HepG2 (cell line): ENCODE measurements at regions not wholly inside any gene's neighbourhood (a gene's known extent, or its start where the extent isn't known, plus 50 kb on each side); places are given as distances from the start of the nearest gene placed in this dataset.

ENCODE experiments used
- ATAC-seq: fragments of 200-7000 bp; cut with Tn5 transposase; 3 replicates; pipeline ENCODE4 v1.9.1; 2020; ENCODE audit warnings: mild to moderate bottlenecking, moderate library complexity
- BruUV-seq: library from RNA; stranded (reverse); fragments of 400-500 nt; replicated peaks from 2 replicates; lab custom pipeline; 2021; lab: Mats Ljungman, UMichigan
- CTCF ChIA-PET: fragments of 300-600 bp; formaldehyde crosslinking; extraction: SDS; loops from one replicate; lab custom pipeline; 2021; ENCODE audit warnings: low total read pairs, inconsistent platforms, low intra/inter-chr PET ratio; lab: Yijun Ruan, JAX
- POLR2A ChIA-PET: fragments of 350-600 bp; sonication (Branson Sonifier 250); formaldehyde crosslinking; loops from one replicate; lab custom pipeline; 2020; ENCODE audit warnings: antibody characterized with exemption, inconsistent platforms; lab: Yijun Ruan, JAX
- DNase-seq: peaks from one replicate; pipeline ENCODE4 v3.0.0-alpha.2; 2015; ENCODE audit warnings: low spot score
- FAIRE-seq: peaks from 3 replicates; lab custom pipeline; 2011; peaks lifted over from hg19 to GRCh38; lab: Jason Lieb, UNC
- H2AFZ ChIP-seq: one replicate; pipeline ENCODE4 v1.6.1; 2011; ENCODE audit warnings: low read length, inconsistent platforms
- H3K27ac ChIP-seq: fragments of 300-600 bp; 3 replicates; pipeline ENCODE4 v1.8.0; 2011; ENCODE audit warnings: mixed run types, mild to moderate bottlenecking, mixed read lengths, low read length, inconsistent platforms; ENCODE audit not compliant: insufficient read depth; ENCODE audit errors: extremely low read length
- H3K27me3 ChIP-seq, 2 experiments: fragments of 200-600 bp in 1 of 2; 2 replicates in 1 of 2; 3 replicates in 1 of 2; pipeline versions ENCODE4 v1.6.0 to v1.8.0; 2011; ENCODE audit warnings: low read length in 2 of 2, mild to moderate bottlenecking in 2 of 2, moderate library complexity in 2 of 2, inconsistent platforms in 1 of 2; ENCODE audit not compliant: insufficient read depth in 2 of 2, control insufficient read depth in 1 of 2
- H3K36me3 ChIP-seq, 2 experiments: fragments of 200-600 bp in 1 of 2; replicated peaks in 1 of 2; 2 replicates in 1 of 2; 3 replicates in 1 of 2; pipeline versions ENCODE4 v1.5.1 to v1.8.0; 2011; ENCODE audit warnings: low read length in 2 of 2, inconsistent platforms in 1 of 2; ENCODE audit not compliant: insufficient read depth in 2 of 2, control insufficient read depth in 1 of 2
- H3K4me1 ChIP-seq: 2 replicates; pipeline ENCODE4 v1.5.1; 2012; ENCODE audit warnings: low read length, inconsistent platforms; ENCODE audit not compliant: insufficient read depth
- H3K4me2 ChIP-seq: 2 replicates; pipeline ENCODE4 v1.6.0; 2011; ENCODE audit warnings: low read depth, low read length, inconsistent platforms
- H3K4me3 ChIP-seq, 3 experiments: fragments of 200-600 bp in 1 of 3; sonication (generic), shearing (Covaris generic) in 1 of 3; replicated peaks in 1 of 3; 2 replicates each; pipeline ENCODE4 v1.5.1; 2011 to 2016; ENCODE audit warnings: low read length in 3 of 3, inconsistent platforms in 2 of 3, low read depth in 2 of 3, mild to moderate bottlenecking in 2 of 3, control low read depth in 1 of 3, mixed read lengths in 1 of 3; ENCODE audit not compliant: insufficient read depth in 1 of 3
- H3K79me2 ChIP-seq: one replicate; pipeline ENCODE4 v1.6.1; 2011; ENCODE audit warnings: low read length, inconsistent platforms; ENCODE audit not compliant: insufficient read depth
- H3K9ac ChIP-seq: 2 replicates; pipeline ENCODE4 v1.6.0; 2011; ENCODE audit warnings: mild to moderate bottlenecking, low read depth, low read length, inconsistent platforms; ENCODE audit not compliant: insufficient read depth
- H3K9me3 ChIP-seq: 2 replicates; pipeline ENCODE4 v1.5.1; 2012; ENCODE audit warnings: mild to moderate bottlenecking, low read length
- H4K20me1 ChIP-seq: 2 replicates; pipeline ENCODE4 v1.6.0; 2011; ENCODE audit warnings: inconsistent platforms, mild to moderate bottlenecking, low read length, moderate library complexity; ENCODE audit not compliant: insufficient read depth
- FOXA1 ChIP-seq, 2 experiments: fragments of 450-650 bp in 1 of 2; sonication (generic) in 1 of 2; formaldehyde crosslinking in 1 of 2; IDR thresholded peaks; 2 replicates each; pipeline versions ENCODE4 v1.4.0 to v1.6.1; 2016 to 2020; ENCODE audit warnings: missing genetic modification reagents in 1 of 2
- GABPB1 ChIP-seq: IDR thresholded peaks from 2 replicates; pipeline ENCODE4 v1.6.1; 2016; ENCODE audit warnings: mild to moderate bottlenecking, missing genetic modification reagents, moderate library complexity, missing compliant biosample characterization
- HMG20B ChIP-seq: conservative IDR thresholded peaks from 2 replicates; pipeline ENCODE4 v1.6.1; 2016; ENCODE audit warnings: missing genetic modification reagents, missing compliant biosample characterization
- MAF1 ChIP-seq: sonication (generic); formaldehyde crosslinking; IDR thresholded peaks from 2 replicates; pipeline ENCODE4 v1.5.0; 2020; ENCODE audit warnings: missing genetic modification reagents, borderline replicate concordance
- NR0B2 ChIP-seq: sonication (generic); formaldehyde crosslinking; IDR thresholded peaks from 2 replicates; pipeline ENCODE4 v1.4.0; 2020; ENCODE audit warnings: mild to moderate bottlenecking, missing genetic modification reagents
- RFX1 ChIP-seq: fragments of 450-650 bp; IDR thresholded peaks from 2 replicates; pipeline ENCODE4 v1.6.1; 2017
- SAFB2 ChIP-seq: sonication (generic); formaldehyde crosslinking; IDR thresholded peaks from 2 replicates; pipeline ENCODE4 v1.5.1; 2020; ENCODE audit warnings: missing genetic modification reagents, low read depth, mild to moderate bottlenecking, borderline replicate concordance
- SKI ChIP-seq: fragments of 450-650 bp; IDR thresholded peaks from one replicate; pipeline ENCODE4 v1.6.1; 2018; ENCODE audit warnings: mild to moderate bottlenecking; ENCODE audit not compliant: partially characterized antibody
- XBP1 ChIP-seq: sonication (generic); formaldehyde crosslinking; IDR thresholded peaks from 2 replicates; pipeline ENCODE4 v1.5.0; 2020; ENCODE audit warnings: missing genetic modification reagents
- ZNF180 ChIP-seq: sonication (generic); formaldehyde crosslinking; IDR thresholded peaks from 2 replicates; pipeline ENCODE4 v1.4.0; 2020; ENCODE audit warnings: low read depth, missing genetic modification reagents, borderline replicate concordance
- ZNF263 ChIP-seq: sonication (generic); formaldehyde crosslinking; IDR thresholded peaks from 2 replicates; pipeline ENCODE4 v1.4.0; 2020; ENCODE audit warnings: missing genetic modification reagents
- ZNF276 ChIP-seq: sonication (generic); formaldehyde crosslinking; IDR thresholded peaks from 2 replicates; pipeline ENCODE4 v1.4.0; 2020; ENCODE audit warnings: mild to moderate bottlenecking, low read depth, missing genetic modification reagents
- ZNF280D ChIP-seq: sonication (generic); formaldehyde crosslinking; IDR thresholded peaks from 2 replicates; pipeline ENCODE4 v1.5.1; 2020; ENCODE audit warnings: mild to moderate bottlenecking, missing genetic modification reagents
- ZNF549 ChIP-seq: sonication (generic); formaldehyde crosslinking; IDR thresholded peaks from 2 replicates; pipeline ENCODE4 v1.5.0; 2020; ENCODE audit warnings: missing genetic modification reagents
- ZNF550 ChIP-seq: sonication (generic); formaldehyde crosslinking; IDR thresholded peaks from 2 replicates; pipeline ENCODE4 v1.4.0; 2020; ENCODE audit warnings: mild to moderate bottlenecking, missing genetic modification reagents, borderline replicate concordance
- ZNF746 ChIP-seq: sonication (generic); formaldehyde crosslinking; IDR thresholded peaks from 2 replicates; pipeline ENCODE4 v1.8.0; 2022; ENCODE audit warnings: mild to moderate bottlenecking, missing genetic modification reagents
- ZNF792 ChIP-seq: IDR thresholded peaks from 2 replicates; pipeline ENCODE4 v1.6.1; 2016
- WGBS: methylation state at CpG from one replicate; pipeline ENCODE4 v1.1.6; 2017; ENCODE audit warnings: low lambda C conversion rate; 5-methylcytosine and 5-hydroxymethylcytosine counted together
- in situ Hi-C: cut with HindIII; loops from 2 replicates; pipeline ENCODE4 v1.10.0; 2017; ENCODE audit warnings: low pct_unique_long_range_greater_than_20kb; ENCODE audit not compliant: extremely low pct_ligation_motif_present
- intact Hi-C: fragments of 100-400 bp; cut with micrococcal nuclease; formaldehyde crosslinking; loops from one replicate; pipeline ENCODE4 v1.10.0; 2022; ENCODE audit not compliant: unreplicated experiment
- TF ChIP-seq, protein P1 (sequence below): IDR thresholded peaks from 2 replicates; pipeline ENCODE4 v1.6.1; 2016; ENCODE audit warnings: control low read depth
- TF ChIP-seq, protein P2 (sequence below): sonication (generic); formaldehyde crosslinking; IDR thresholded peaks from 2 replicates; pipeline ENCODE4 v1.4.0; 2020; ENCODE audit warnings: missing genetic modification reagents

- TF ChIP-seq GABPB1 (CRISPR knock-in tag) (no peak), MAF1 (CRISPR knock-in tag) (no peak), ZNF263 (CRISPR knock-in tag) (no peak), ZNF549 (no peak), FOXA1 (IDR thresholded peaks at IDR 0.05) (no peak), FOXA1 (CRISPR knock-in tag; IDR thresholded peaks at IDR 0.05) (no peak), ZNF180 (no peak), RFX1 (no peak), XBP1 (no peak)
- TF ChIP-seq, protein P1, sequence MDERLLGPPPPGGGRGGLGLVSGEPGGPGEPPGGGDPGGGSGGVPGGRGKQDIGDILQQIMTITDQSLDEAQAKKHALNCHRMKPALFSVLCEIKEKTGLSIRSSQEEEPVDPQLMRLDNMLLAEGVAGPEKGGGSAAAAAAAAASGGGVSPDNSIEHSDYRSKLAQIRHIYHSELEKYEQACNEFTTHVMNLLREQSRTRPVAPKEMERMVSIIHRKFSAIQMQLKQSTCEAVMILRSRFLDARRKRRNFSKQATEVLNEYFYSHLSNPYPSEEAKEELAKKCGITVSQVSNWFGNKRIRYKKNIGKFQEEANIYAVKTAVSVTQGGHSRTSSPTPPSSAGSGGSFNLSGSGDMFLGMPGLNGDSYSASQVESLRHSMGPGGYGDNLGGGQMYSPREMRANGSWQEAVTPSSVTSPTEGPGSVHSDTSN (CRISPR knock-in tag) = no peak
- TF ChIP-seq, all 625 proteins: peak for 0
These were observed 643.9 kb upstream of the SGCG start (continued) for GRCh38 chr13:22536851-22537250.

DNA sequence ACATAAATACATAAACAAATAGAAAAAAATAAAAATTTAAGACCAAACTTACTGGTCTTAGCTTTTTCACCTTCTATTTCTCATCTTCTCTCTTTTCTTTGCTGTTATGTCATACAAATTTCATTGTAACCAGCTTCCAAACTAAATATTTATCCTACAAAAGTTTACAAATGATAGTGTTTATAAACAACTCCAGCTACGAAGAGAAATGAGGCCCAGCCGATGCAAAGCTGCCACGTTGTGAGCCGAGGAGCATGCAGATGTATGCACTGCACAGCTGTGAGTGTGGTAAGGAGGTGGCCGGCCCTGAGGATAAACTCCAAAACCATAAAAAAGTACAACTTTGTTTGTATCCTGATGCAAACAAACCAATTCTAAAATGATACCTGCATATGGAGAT, 642.4 kb upstream of the SGCG start:
- H3K9me3 ChIP-seq = no peaks in the 10 kb centered on the region
- H3K27ac ChIP-seq = no peak overlapping the region
- BruUV-seq = no TSS peak
- ATAC-seq (no peak), FAIRE-seq (no peak), DNase-seq (no peak)
- H3K4me3 ChIP-seq = no peak overlapping the region
- H3K4me2 ChIP-seq = no peak overlapping the region
- H4K20me1 ChIP-seq = no peaks in the 10 kb centered on the region
- H3K4me1 ChIP-seq = no peaks in the 10 kb centered on the region
- intact Hi-C loops (no loop called here), in situ Hi-C loops (no loop called here)
- ChIA-PET POLR2A (no interaction called here), CTCF (no interaction called here)
- H3K9ac ChIP-seq = no peak overlapping the region
- H3K36me3 ChIP-seq = no peaks in the 10 kb centered on the region
- H2AFZ ChIP-seq = no peak overlapping the region
- WGBS = 12% methylated on average over 5 of the region's 5 CpGs
- no peaks in the 10 kb centered on the region for H3K27me3 ChIP-seq
- no peaks in the 10 kb centered on the region for H3K79me2 ChIP-seq
- TF ChIP-seq ZNF276 (CRISPR knock-in tag) (no peak), NR0B2 (CRISPR knock-in tag) (no peak), SAFB2 (CRISPR knock-in tag) (no peak), SKI (no peak), ZNF746 (CRISPR knock-in tag) (no peak), ZNF550 (CRISPR knock-in tag) (no peak), HMG20B (CRISPR knock-in tag) (no peak), ZNF792 (CRISPR knock-in tag) (no peak), ZNF280D (CRISPR knock-in tag) (no peak)
- TF ChIP-seq, protein P2, sequence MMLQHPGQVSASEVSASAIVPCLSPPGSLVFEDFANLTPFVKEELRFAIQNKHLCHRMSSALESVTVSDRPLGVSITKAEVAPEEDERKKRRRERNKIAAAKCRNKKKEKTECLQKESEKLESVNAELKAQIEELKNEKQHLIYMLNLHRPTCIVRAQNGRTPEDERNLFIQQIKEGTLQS (CRISPR knock-in tag) = no peak
